GM13977 (cell line): ENCODE measurements at regions not wholly inside any gene's neighbourhood (a gene's known extent, or its start where the extent isn't known, plus 50 kb on each side); places are given as distances from the start of the nearest gene placed in this dataset.
A peak's percentile ranks its signal among the peaks of the same experiment; 100 is the strongest.

Experiments
- DNase-seq: peaks from one replicate; pipeline ENCODE4 v3.0.0; 2012; ENCODE audit warnings: low spot score
- in situ Hi-C: fragments of 300-500 bp; cut with MboI; formaldehyde crosslinking; loops from one replicate; pipeline ENCODE4 v1.12.0; 2022; ENCODE audit warnings: low sequenced_read_pairs, low pct_unique_long_range_greater_than_20kb, mixed read lengths, inconsistent platforms; ENCODE audit not compliant: unreplicated experiment
- TF ChIP-seq, protein P1 (sequence below): IDR thresholded peaks from 2 replicates; pipeline ENCODE4 v1.5.1; 2012; ENCODE audit warnings: mild to moderate bottlenecking, control low read depth; ENCODE audit not compliant: insufficient read depth; ENCODE audit errors: extremely low read depth, missing control alignments

DNA sequence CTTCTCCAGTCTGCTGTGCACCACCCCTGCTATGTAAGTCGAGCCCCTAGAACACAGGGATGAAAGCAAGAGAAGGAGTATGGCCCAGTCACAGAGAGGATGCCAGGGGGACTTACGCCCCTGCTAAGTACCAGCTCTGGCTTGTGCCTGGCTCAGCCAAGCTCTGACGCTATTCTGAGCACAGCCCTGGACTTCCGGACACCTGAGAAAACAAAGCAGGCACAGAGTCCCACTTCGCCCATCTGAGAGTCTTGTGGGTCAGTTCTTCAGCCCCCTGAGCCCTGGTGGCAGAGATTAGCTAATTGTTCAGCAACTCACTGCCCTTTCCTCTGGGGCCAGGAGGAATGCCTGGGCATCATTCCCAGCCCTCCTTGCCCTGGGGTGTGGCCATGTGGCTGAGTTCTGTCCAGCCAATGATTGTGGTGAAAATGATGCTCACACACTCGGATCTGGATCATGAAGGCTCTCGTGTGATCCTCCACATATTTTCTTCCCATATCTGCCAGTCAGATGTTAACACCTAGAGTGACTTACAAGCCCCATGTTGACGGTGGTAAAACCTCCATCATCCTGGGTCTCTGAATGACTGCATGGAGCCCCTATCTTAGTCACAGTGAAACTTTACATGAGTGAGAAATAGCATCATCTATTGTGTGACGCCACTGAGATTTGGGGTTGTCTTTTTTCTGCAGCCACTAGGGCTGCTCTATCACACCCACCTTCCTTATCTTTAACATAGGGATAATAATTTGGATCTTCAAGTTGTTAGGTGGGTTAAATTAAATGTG, 105.7 kb downstream of the TPRA1 start:
- TF ChIP-seq, protein P1, sequence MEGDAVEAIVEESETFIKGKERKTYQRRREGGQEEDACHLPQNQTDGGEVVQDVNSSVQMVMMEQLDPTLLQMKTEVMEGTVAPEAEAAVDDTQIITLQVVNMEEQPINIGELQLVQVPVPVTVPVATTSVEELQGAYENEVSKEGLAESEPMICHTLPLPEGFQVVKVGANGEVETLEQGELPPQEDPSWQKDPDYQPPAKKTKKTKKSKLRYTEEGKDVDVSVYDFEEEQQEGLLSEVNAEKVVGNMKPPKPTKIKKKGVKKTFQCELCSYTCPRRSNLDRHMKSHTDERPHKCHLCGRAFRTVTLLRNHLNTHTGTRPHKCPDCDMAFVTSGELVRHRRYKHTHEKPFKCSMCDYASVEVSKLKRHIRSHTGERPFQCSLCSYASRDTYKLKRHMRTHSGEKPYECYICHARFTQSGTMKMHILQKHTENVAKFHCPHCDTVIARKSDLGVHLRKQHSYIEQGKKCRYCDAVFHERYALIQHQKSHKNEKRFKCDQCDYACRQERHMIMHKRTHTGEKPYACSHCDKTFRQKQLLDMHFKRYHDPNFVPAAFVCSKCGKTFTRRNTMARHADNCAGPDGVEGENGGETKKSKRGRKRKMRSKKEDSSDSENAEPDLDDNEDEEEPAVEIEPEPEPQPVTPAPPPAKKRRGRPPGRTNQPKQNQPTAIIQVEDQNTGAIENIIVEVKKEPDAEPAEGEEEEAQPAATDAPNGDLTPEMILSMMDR = no peak
- in situ Hi-C loops = no loop called here
- DNase-seq = peak; percentile 41

DNA sequence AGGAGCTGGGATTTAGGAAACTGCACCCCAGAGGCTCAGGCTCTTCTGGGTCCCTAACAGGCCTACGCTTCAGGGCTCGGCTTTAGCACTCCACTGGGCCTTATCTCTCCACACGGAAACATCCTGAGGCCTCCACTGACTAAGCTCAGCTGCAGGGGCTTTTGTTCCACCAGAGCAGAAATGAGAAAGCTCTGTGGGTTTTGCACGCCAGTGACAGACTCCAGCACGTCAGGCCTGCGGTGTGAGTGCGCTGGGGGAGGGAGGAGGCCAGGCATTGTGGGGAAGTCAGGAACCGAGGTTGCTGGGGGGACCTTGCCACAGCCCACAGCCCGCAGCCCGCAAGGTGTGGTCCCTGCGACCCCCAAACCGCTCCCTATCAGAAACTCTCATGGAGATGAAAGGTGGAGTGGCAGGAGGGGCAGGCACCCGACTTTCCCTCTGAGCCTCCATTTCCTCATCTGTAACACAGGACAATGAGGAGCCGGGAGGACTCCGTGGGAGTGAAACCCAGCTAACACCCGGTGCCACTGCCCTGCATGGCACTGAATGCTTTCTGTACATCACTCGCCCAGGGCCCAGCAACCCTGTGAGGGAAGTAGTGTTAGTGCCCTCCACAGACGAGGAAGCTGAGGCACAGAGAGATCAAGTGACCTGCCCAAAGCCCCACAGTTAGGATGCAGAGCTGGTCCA, 106.5 kb downstream of the TPRA1 start:
- TF ChIP-seq, protein P1 = no peak
- in situ Hi-C loops = no loop called here
- DNase-seq = peak; percentile 79

DNA sequence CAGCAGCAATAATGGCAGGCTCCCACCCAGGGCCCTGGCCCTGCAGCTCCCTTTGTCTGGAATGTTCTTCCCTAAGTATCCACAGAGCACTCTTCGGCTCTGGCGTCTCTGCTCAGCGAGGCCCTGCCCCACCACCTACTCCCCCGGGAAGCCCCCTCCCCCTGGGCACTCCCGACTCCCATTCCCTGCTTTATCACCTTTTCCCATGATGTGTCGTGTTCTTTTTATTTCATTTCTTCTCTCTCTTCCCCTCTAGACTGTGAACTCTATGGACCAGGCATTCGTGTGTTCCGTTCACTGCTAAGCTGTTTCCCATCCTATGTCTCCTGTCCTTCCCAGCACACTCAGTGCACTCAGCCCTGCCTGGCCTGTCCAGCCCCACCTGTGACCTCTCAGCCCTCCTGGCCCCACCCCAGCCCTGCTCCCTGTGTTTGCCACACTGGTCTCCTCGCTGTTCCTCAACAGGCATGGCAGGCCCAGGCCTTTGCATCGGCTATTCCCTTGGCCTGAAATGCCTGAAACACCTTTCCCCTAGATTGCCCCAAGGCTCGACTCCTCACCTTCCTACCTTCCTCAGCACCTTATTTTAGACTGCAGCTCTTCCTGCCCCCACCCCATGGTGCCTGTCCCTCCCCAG, 107.4 kb downstream of the TPRA1 start:
- in situ Hi-C loops = no loop called here
- DNase-seq = no peak
- TF ChIP-seq, protein P1 = no peak

DNA sequence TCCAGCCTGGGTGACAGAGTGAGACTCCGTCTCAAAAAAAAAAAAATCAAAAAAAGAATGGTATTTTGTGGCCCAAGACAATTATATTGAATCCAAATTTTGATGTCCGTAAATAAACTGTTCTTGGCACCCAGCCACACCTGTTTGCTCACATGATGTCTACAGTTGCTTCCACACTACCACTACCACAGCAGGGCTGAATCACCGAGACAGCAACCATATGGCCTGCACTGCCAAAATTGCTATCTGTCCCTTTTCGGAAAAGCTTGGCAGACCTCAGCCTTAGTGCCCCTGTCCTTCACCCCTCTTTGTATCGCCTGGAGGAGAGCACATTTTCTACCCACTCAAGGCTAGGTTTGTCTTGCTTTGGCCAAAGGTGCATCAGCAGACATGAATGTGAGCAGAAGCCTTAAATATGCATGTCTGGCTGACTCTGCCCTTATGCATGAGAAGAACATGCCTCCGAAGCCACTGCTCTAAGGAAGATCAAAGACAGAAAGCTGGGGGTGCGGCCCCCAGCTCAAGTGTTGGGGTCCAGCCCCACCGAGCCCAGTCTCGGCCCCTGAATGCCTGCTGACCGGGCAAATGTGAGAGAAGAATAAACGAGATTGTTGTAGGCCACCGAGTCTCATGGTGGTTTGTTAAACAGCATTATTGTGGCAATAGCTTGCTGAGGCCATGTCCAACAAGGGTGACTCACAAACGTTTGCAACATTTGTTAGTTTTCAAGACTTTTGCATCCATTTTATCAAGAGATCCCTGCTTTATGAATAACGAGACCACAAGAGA, 108.1 kb downstream of the TPRA1 start:
- TF ChIP-seq, protein P1 = no peak
- in situ Hi-C loops = no loop called here
- DNase-seq = peak; percentile 7

DNA sequence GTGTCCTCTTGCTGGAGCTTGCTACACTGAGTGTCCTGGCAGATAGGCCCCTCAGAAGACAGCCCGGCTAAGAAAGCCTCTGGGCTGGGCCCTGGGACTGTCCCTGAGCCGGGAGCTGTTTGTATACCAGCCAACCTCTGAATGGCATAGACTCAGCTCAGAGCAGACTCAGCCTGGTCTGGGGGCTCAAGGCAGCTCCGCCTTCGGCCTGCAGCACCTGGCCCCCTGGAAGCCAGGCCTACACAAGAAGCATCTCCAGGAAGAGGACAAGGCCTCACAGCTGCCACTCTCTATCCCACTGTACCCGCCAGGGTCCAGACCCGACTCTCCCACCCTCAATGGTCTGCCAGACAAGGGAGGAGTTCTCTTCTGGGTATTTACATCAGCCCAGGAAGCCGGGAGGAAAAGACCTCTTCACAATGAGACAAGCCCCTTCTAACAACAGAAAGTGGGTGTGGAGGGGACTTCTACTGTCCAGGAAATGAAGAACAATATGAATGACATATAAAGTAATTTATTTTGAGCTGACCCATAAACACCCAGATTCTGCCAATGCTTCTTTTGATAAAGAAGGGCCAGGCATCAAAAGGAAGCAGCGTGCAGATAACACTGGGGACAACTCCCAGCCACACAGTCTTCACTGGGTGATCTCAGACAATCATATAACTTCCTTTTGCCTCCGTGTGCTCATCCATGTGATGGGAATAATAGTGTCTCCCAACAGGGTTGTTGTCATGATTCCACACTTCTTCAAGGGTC, 110.2 kb downstream of the TPRA1 start:
- in situ Hi-C loops = no loop called here
- DNase-seq = no peak
- TF ChIP-seq, protein P1 = no peak

DNA sequence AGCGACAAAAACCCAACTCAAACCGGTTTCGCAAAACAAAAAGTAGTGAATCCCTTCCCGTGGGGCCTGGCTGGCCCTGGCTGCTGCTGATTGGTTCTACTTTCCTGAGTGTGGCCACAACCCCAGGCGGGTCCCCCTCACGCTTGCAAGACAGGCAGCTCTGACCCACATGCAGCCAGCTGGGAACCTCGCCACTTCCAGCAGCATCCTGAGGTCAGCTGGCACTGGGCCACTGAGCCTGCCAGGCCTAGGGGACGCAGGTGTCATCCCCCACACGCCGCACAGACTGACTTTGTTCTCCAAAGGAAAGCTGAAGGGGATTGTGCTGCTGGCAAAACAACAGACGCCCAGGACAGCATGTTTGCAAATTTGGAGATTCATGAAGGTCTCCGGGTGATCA, 111.1 kb downstream of the TPRA1 start:
- in situ Hi-C loops = no loop called here
- TF ChIP-seq, protein P1 = no peak
- DNase-seq = no peak
